ENCODE measurements at regions not wholly inside any gene's neighbourhood (a gene's known extent, or its start where the extent isn't known, plus 50 kb on each side); places are given as distances from the start of the nearest gene placed in this dataset.

- TF ChIP-seq EZH2 (IDR thresholded peaks at IDR 0.05; ENCODE audit: low read length, missing control alignments) (no peak), CTCF (conservative IDR thresholded peaks at IDR 0.05 in 1 of 2, IDR thresholded peaks at IDR 0.05 in 1 of 2; ENCODE audit: low read depth in 1 of 2, low read length in 2 of 2) (no peak)
Observed at GRCh38 chr7:15755061-15755460, 68.6 kb upstream of the MEOX2 start.
